ENCODE measurements at regions not wholly inside any gene's neighbourhood (a gene's known extent, or its start where the extent isn't known, plus 50 kb on each side); places are given as distances from the start of the nearest gene placed in this dataset.

DNA sequence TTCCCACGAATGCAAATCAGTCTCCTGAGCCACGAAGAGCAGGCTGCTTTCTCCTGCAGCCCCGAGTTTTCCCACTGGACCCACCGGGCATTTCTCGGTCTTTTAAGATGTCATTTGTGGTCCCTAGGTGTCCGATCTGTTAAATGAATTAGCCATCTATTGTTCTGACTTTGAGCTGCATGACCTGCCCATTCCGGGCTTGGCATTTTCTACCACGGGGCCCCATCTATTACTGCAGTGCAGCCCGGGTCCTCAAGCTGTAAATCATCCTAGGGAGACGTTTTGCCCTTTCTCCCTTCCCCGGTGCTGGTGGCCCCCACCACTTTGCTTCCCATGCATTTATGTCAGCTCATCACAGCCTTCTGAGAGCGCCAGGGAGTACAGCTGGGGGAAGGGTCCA, 405.4 kb downstream of the IRX1 start:
- Histone ChIP-seq H4K20me1 (replicated peaks; ENCODE audit: control insufficient read depth, extremely low read depth, insufficient read depth, low read length) (no peaks in the 10 kb centered on the region), H3K79me2 (ENCODE audit: control insufficient read depth, insufficient read depth, low read length) (no peaks in the 10 kb centered on the region), H3K4me2 (ENCODE audit: insufficient read depth, low read length) (no peak overlapping the region), H3K36me3 (ENCODE audit: control insufficient read depth in 2 of 2, extremely low read depth in 1 of 2, insufficient read depth in 2 of 2, low read length in 2 of 2) (no peaks in the 10 kb centered on the region), H3K4me3 (replicated peaks in 1 of 3; ENCODE audit: insufficient read depth in 1 of 3, low read depth in 1 of 3, low read length in 3 of 3) (no peak overlapping the region), H3K27me3 (ENCODE audit: control insufficient read depth in 2 of 2, insufficient read depth in 2 of 2, low read length in 2 of 2) (no peaks in the 10 kb centered on the region), H3K9me3 (replicated peaks; ENCODE audit: control insufficient read depth, insufficient read depth, low read length) (no peaks in the 10 kb centered on the region), H2AFZ (ENCODE audit: low read depth, low read length) (no peak overlapping the region), H3K4me1 (ENCODE audit: control insufficient read depth, extremely low read depth, insufficient read depth, low read length) (peaks cover 11% of the 10 kb centered on the region), H3K27ac (ENCODE audit: insufficient read depth, low read depth, low read length) (no peak overlapping the region), H3K9me1 (replicated peaks; ENCODE audit: control insufficient read depth, extremely low read depth, insufficient read depth, low read length) (no peaks in the 10 kb centered on the region), H3K9ac (replicated peaks; ENCODE audit: extremely low read depth, insufficient read depth, low read length) (no peak overlapping the region)
- DNase-seq (ENCODE audit: low read depth, low spot score): no peak
- ChIA-PET POLR2A (no interaction called here), CTCF (no interaction called here)
- dilution Hi-C loops (cut with MboI; ENCODE audit: extremely low pct_ligation_motif_present, low sequenced_read_pairs): no loop called here
- TF ChIP-seq, protein P1, sequence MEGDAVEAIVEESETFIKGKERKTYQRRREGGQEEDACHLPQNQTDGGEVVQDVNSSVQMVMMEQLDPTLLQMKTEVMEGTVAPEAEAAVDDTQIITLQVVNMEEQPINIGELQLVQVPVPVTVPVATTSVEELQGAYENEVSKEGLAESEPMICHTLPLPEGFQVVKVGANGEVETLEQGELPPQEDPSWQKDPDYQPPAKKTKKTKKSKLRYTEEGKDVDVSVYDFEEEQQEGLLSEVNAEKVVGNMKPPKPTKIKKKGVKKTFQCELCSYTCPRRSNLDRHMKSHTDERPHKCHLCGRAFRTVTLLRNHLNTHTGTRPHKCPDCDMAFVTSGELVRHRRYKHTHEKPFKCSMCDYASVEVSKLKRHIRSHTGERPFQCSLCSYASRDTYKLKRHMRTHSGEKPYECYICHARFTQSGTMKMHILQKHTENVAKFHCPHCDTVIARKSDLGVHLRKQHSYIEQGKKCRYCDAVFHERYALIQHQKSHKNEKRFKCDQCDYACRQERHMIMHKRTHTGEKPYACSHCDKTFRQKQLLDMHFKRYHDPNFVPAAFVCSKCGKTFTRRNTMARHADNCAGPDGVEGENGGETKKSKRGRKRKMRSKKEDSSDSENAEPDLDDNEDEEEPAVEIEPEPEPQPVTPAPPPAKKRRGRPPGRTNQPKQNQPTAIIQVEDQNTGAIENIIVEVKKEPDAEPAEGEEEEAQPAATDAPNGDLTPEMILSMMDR (IDR thresholded peaks at IDR 0.05; ENCODE audit: extremely low read depth in 1 of 2, insufficient read depth in 1 of 2, low read depth in 1 of 2, low read length in 2 of 2): no peak
- no peak for TF ChIP-seq JUN (IDR thresholded peaks at IDR 0.05; ENCODE audit: borderline replicate concordance, insufficient read depth, insufficient read length, low read depth)
- TF ChIP-seq, protein P2, sequence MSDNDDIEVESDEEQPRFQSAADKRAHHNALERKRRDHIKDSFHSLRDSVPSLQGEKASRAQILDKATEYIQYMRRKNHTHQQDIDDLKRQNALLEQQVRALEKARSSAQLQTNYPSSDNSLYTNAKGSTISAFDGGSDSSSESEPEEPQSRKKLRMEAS (IDR thresholded peaks at IDR 0.05; ENCODE audit: insufficient read depth, insufficient read length): no peak
- TF ChIP-seq GATA2 (IDR thresholded peaks at IDR 0.05; ENCODE audit: insufficient read depth, insufficient read length, low read depth, low read length): no peak
- no peak for TF ChIP-seq MYC (IDR thresholded peaks at IDR 0.05; ENCODE audit: low read depth, low read length)
- intact Hi-C loops (cut with micrococcal nuclease): no loop called here
- no TSS peak for BruUV-seq (replicated peaks)
- no peak for FAIRE-seq
